ENCODE measurements at regions not wholly inside any gene's neighbourhood (a gene's known extent, or its start where the extent isn't known, plus 50 kb on each side); places are given as distances from the start of the nearest gene placed in this dataset.

- no peak overlapping the region for H3K4me3 ChIP-seq (ENCODE audit: low read depth, low read length)
- TF ChIP-seq CTCF (conservative IDR thresholded peaks at IDR 0.05; ENCODE audit: low read depth, low read length) = no peak
- DNase-seq (ENCODE audit: low read depth) = no peak
Observed at GRCh38 chr13:26111797-26112196, 60.0 kb upstream of the SHISA2 start.
